ENCODE measurements at regions not wholly inside any gene's neighbourhood (a gene's known extent, or its start where the extent isn't known, plus 50 kb on each side); places are given as distances from the start of the nearest gene placed in this dataset.

- DNase-seq = no peak
Measured at GRCh38 chr2:120854014-120854620, 118.4 kb downstream of the GLI2 start.

GRCh38 chr2:120854766-120855530 is 119.3 kb downstream of the GLI2 start:
- DNase-seq = no peak

GRCh38 chr2:120855855-120856405 is 120.3 kb downstream of the GLI2 start:
- no peak for DNase-seq

GRCh38 chr2:120856421-120856862 is 120.8 kb downstream of the GLI2 start:
- no peak for DNase-seq

GRCh38 chr2:120857422-120857821 is 121.8 kb downstream of the GLI2 start:
- no peak for DNase-seq

GRCh38 chr2:120857931-120858330 is 122.3 kb downstream of the GLI2 start:
- DNase-seq = no peak

- DNase-seq = no peak
Measured at GRCh38 chr2:120858361-120859106, 122.9 kb downstream of the GLI2 start.

GRCh38 chr2:120859128-120859527 is 123.5 kb downstream of the GLI2 start:
- DNase-seq = no peak

GRCh38 chr2:120859814-120860578 is 124.3 kb downstream of the GLI2 start:
- no peak for DNase-seq

GRCh38 chr2:120860579-120860922 is 124.9 kb downstream of the GLI2 start:
- no peak for DNase-seq

GRCh38 chr2:120861191-120861575 is 125.5 kb downstream of the GLI2 start:
- DNase-seq = no peak

GRCh38 chr2:120861576-120862191 is 126.0 kb downstream of the GLI2 start:
- DNase-seq = no peak

- DNase-seq = no peak
Measured at GRCh38 chr2:120862201-120863060, 126.8 kb downstream of the GLI2 start.

- DNase-seq = no peak
Measured at GRCh38 chr2:120863146-120863545, 127.5 kb downstream of the GLI2 start.

- no peak for DNase-seq
Measured at GRCh38 chr2:120863661-120864320, 128.1 kb downstream of the GLI2 start.

- no peak for DNase-seq
Measured at GRCh38 chr2:120864981-120865380, 129.3 kb downstream of the GLI2 start.

GRCh38 chr2:120865656-120866055 is 130.0 kb downstream of the GLI2 start:
- DNase-seq = no peak

- DNase-seq = no peak
Measured at GRCh38 chr2:120866071-120866470, 130.4 kb downstream of the GLI2 start.

- DNase-seq = no peak
Measured at GRCh38 chr2:120866483-120867140, 130.9 kb downstream of the GLI2 start.
